ENCODE measurements at regions not wholly inside any gene's neighbourhood (a gene's known extent, or its start where the extent isn't known, plus 50 kb on each side); places are given as distances from the start of the nearest gene placed in this dataset.

GRCh38 chr2:17115042-17115441, 403.2 kb downstream of the RAD51AP2 start (continued):
- no peak for TF ChIP-seq ZNF462 (CRISPR knock-in tag; IDR thresholded peaks at IDR 0.05)
- no peak for TF ChIP-seq EZH2phosphoT487 (IDR thresholded peaks at IDR 0.05; ENCODE audit: unreplicated experiment)
- TF ChIP-seq CREB1 (CRISPR knock-in tag; IDR thresholded peaks at IDR 0.05; ENCODE audit: low read depth), result no peak
- TF ChIP-seq NANOG (IDR thresholded peaks at IDR 0.05; ENCODE audit: borderline replicate concordance), result no peak
- no peak for TF ChIP-seq POLR2AphosphoS5 (IDR thresholded peaks at IDR 0.05; ENCODE audit: low read depth)
- no peak for TF ChIP-seq ZNF114 (CRISPR knock-in tag; IDR thresholded peaks at IDR 0.05)
- TF ChIP-seq STAT1 (IDR thresholded peaks at IDR 0.05; ENCODE audit: unreplicated experiment), result no peak

GRCh38 chr2:17107871-17108270, 410.4 kb downstream of the RAD51AP2 start:
- DNase-seq (ENCODE audit: low spot score) (peak; percentile 16), ATAC-seq (no peak; the same call in 2 of the 3 replicates)
- Histone ChIP-seq H3K27ac (ENCODE audit: low read depth) (no peak overlapping the region), H3F3A (replicated peaks; ENCODE audit: low read depth) (no peaks in the 10 kb centered on the region), H3K27me3 (ENCODE audit: insufficient read depth) (no peaks in the 10 kb centered on the region), H3K36me3 (ENCODE audit: insufficient read depth) (no peaks in the 10 kb centered on the region), H2AFZ (no peak overlapping the region), H3K4me3 (no peak overlapping the region), H3K4me1 (ENCODE audit: insufficient read depth) (no peaks in the 10 kb centered on the region), H3K4me2 (no peak overlapping the region), H3K79me2 (replicated peaks; ENCODE audit: insufficient read depth) (no peaks in the 10 kb centered on the region), H3K9me2 (ENCODE audit: insufficient read depth) (no peaks in the 10 kb centered on the region), H4K20me1 (replicated peaks; ENCODE audit: insufficient read depth) (no peaks in the 10 kb centered on the region)
- Mint-ChIP-seq H3K9me3 (no peaks in the 10 kb centered on the region), H3K4me1 (no peaks in the 10 kb centered on the region), H3K4me3 (no peak overlapping the region), H3K36me3 (ENCODE audit: low read depth) (no peaks in the 10 kb centered on the region), H3K27me3 (ENCODE audit: insufficient read depth, low read depth, poor library complexity) (peaks cover 2% of the 10 kb centered on the region), H3K27ac (no peak overlapping the region)
- peak; percentile 63 for TF ChIP-seq REST (IDR thresholded peaks at IDR 0.05; ENCODE audit: unreplicated experiment)
- TF ChIP-seq CTCF (conservative IDR thresholded peaks at IDR 0.05; ENCODE audit: low read depth in 2 of 2), result no peak
- no peak for TF ChIP-seq POLR2AphosphoS5 (IDR thresholded peaks at IDR 0.05; ENCODE audit: low read depth)

Data from GM23338 (cell line).